ENCODE measurements at regions not wholly inside any gene's neighbourhood (a gene's known extent, or its start where the extent isn't known, plus 50 kb on each side); places are given as distances from the start of the nearest gene placed in this dataset.
"Not testable (repeated sequence)": the region's sequence is repeated elsewhere in the genome, so short reads cannot be mapped to it uniquely, and the experiment has no call there.

GRCh38 chr6:167551628-167552257 lies 226.9 kb downstream of the TTLL2 start:
- no peak for DNase-seq

- DNase-seq: no peak
Observed at GRCh38 chr6:167552258-167552630, 227.4 kb downstream of the TTLL2 start.

GRCh38 chr6:167552961-167553735 lies 228.3 kb downstream of the TTLL2 start:
- DNase-seq: no peak

GRCh38 chr6:167553736-167554119 lies 228.8 kb downstream of the TTLL2 start:
- DNase-seq: no peak

GRCh38 chr6:167554854-167555253 lies 230.0 kb downstream of the TTLL2 start:
- no peak for DNase-seq

- no peak for DNase-seq
Observed at GRCh38 chr6:167555836-167556235, 230.9 kb downstream of the TTLL2 start.

GRCh38 chr6:167557675-167558074 lies 232.8 kb downstream of the TTLL2 start:
- DNase-seq: no peak

GRCh38 chr6:167558246-167559177 lies 233.6 kb downstream of the TTLL2 start:
- no peak for DNase-seq

GRCh38 chr6:167559675-167560479 lies 235.0 kb downstream of the TTLL2 start:
- no peak for DNase-seq

- no peak for DNase-seq
Observed at GRCh38 chr6:167560673-167561569, 236.0 kb downstream of the TTLL2 start.

GRCh38 chr6:167562862-167563261 lies 238.0 kb downstream of the TTLL2 start:
- DNase-seq: not testable (repeated sequence)

- no peak for DNase-seq
Observed at GRCh38 chr6:167564416-167565250, 239.7 kb downstream of the TTLL2 start.

- no peak for DNase-seq
Observed at GRCh38 chr6:167565388-167565787, 240.5 kb downstream of the TTLL2 start.

- peak; percentile 23 for DNase-seq
Observed at GRCh38 chr6:167565884-167566599, 241.2 kb downstream of the TTLL2 start.

GRCh38 chr6:167566711-167567141 lies 241.8 kb downstream of the TTLL2 start:
- no peak for DNase-seq

GRCh38 chr6:167567142-167568033 lies 242.5 kb downstream of the TTLL2 start:
- no peak for DNase-seq

GRCh38 chr6:167568407-167569024 lies 243.6 kb downstream of the TTLL2 start:
- no peak for DNase-seq
